Neural progenitor cell (in vitro differentiated cells): ENCODE measurements at regions not wholly inside any gene's neighbourhood (a gene's known extent, or its start where the extent isn't known, plus 50 kb on each side); places are given as distances from the start of the nearest gene placed in this dataset.
A peak's percentile ranks its signal among the peaks of the same experiment; 100 is the strongest.

ENCODE experiments used
- DNase-seq: peaks from one replicate; pipeline ENCODE4 v3.0.0-alpha.2; 2016; ENCODE audit warnings: low spot score
- H2AFZ ChIP-seq: fragments of 200-600 bp; sonication (generic); replicated peaks from 2 replicates; pipeline ENCODE4 v1.6.1; 2016; ENCODE audit warnings: antibody characterized with exemption
- H3F3A ChIP-seq: fragments of 200-600 bp; sonication (generic); 2 replicates; pipeline ENCODE4 v1.6.1; 2016; ENCODE audit warnings: antibody characterized with exemption, low read depth
- H3K27ac ChIP-seq: fragments of 200-600 bp; sonication (generic); 2 replicates; pipeline ENCODE4 v1.5.1; 2016; ENCODE audit warnings: mild to moderate bottlenecking
- H3K27me3 ChIP-seq: fragments of 200-600 bp; sonication (generic); 2 replicates; pipeline ENCODE4 v1.6.1; 2016; ENCODE audit warnings: mild to moderate bottlenecking, moderate library complexity
- H3K36me3 ChIP-seq: fragments of 200-600 bp; sonication (generic); 2 replicates; pipeline ENCODE4 v1.5.1; 2016
- H3K4me1 ChIP-seq: fragments of 200-600 bp; sonication (generic); 2 replicates; pipeline ENCODE4 v1.6.1; 2016; ENCODE audit warnings: mixed run types
- H3K4me2 ChIP-seq: fragments of 200-600 bp; sonication (generic); 2 replicates; pipeline ENCODE4 v1.6.1; 2016
- H3K4me3 ChIP-seq: fragments of 200-600 bp; sonication (generic); 2 replicates; pipeline ENCODE4 v1.5.1; 2016
- H3K79me2 ChIP-seq: fragments of 200-600 bp; sonication (generic); 2 replicates; pipeline ENCODE4 v1.6.1; 2016; ENCODE audit warnings: low read depth
- H3K9ac ChIP-seq: fragments of 200-600 bp; sonication (generic); 2 replicates; pipeline ENCODE4 v1.6.1; 2016
- H3K9me3 ChIP-seq: fragments of 200-600 bp; sonication (generic); 2 replicates; pipeline ENCODE4 v1.5.1; 2016; ENCODE audit warnings: low read depth
- H4K20me1 ChIP-seq: fragments of 200-600 bp; sonication (generic); 2 replicates; pipeline ENCODE4 v1.6.1; 2016; ENCODE audit warnings: low read depth
- H3K27ac Mint-ChIP-seq: 3 replicates; pipeline ENCODE4 v1.8.0; 2021; ENCODE audit warnings: mixed read lengths
- H3K27me3 Mint-ChIP-seq: 2 replicates; pipeline ENCODE4 v1.8.0; 2022; ENCODE audit warnings: low read depth, mild to moderate bottlenecking, inconsistent platforms, moderate library complexity, mixed read lengths; ENCODE audit not compliant: insufficient read depth
- H3K36me3 Mint-ChIP-seq: 3 replicates; pipeline ENCODE4 v1.8.0; 2021; ENCODE audit warnings: mixed read lengths
- H3K4me1 Mint-ChIP-seq: 3 replicates; pipeline ENCODE4 v1.8.0; 2021; ENCODE audit warnings: mixed read lengths
- H3K4me3 Mint-ChIP-seq: 3 replicates; pipeline ENCODE4 v1.8.0; 2021; ENCODE audit warnings: mild to moderate bottlenecking, moderate library complexity, mixed read lengths
- H3K9me3 Mint-ChIP-seq: 3 replicates; pipeline ENCODE4 v1.8.0; 2020; ENCODE audit warnings: mixed read lengths
- EZH2 ChIP-seq: fragments of 200-600 bp; sonication (generic); IDR thresholded peaks from 2 replicates; pipeline ENCODE4 v1.6.1; 2017; ENCODE audit warnings: antibody characterized with exemption, mild to moderate bottlenecking, moderate library complexity
- EZH2phosphoT487 ChIP-seq: fragments of 200-600 bp; sonication (generic); IDR thresholded peaks from 2 replicates; pipeline ENCODE4 v1.6.1; 2017; ENCODE audit warnings: antibody characterized with exemption
- TF ChIP-seq, protein P1 (sequence below): fragments of 200-600 bp; sonication (generic); IDR thresholded peaks from 2 replicates; pipeline ENCODE4 v1.5.1; 2017; ENCODE audit warnings: antibody characterized with exemption, mild to moderate bottlenecking

DNA sequence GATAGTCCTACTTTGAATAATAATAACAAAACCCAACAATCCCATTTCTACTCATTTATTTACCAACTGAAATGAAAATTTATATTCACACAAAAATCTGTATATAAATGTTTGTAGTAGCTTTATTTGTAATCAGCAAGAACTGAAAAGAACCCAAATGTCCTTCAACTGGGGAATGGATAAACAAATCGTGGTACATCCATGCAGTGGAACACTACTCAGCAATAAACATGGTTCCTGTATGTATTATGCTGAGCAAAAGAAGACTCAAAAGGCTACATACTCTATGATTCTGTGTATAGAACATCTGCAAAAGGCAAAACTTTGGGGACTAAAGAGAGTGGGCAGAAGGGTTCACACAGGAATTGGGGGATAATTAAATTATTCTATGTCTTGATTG, 136.1 kb upstream of the HAND1 start:
- Histone ChIP-seq H3K36me3 (no peaks in the 10 kb centered on the region), H3F3A (peaks cover 11% of the 10 kb centered on the region), H3K27ac (no peak overlapping the region), H3K4me2 (no peak overlapping the region), H3K27me3 (peaks cover 61% of the 10 kb centered on the region), H2AFZ (no peak overlapping the region), H3K9me3 (no peaks in the 10 kb centered on the region), H3K4me1 (peaks cover 14% of the 10 kb centered on the region), H4K20me1 (no peaks in the 10 kb centered on the region), H3K79me2 (no peaks in the 10 kb centered on the region), H3K4me3 (no peak overlapping the region), H3K9ac (no peak overlapping the region)
- TF ChIP-seq EZH2 (no peak), EZH2phosphoT487 (no peak)
- TF ChIP-seq, protein P1, sequence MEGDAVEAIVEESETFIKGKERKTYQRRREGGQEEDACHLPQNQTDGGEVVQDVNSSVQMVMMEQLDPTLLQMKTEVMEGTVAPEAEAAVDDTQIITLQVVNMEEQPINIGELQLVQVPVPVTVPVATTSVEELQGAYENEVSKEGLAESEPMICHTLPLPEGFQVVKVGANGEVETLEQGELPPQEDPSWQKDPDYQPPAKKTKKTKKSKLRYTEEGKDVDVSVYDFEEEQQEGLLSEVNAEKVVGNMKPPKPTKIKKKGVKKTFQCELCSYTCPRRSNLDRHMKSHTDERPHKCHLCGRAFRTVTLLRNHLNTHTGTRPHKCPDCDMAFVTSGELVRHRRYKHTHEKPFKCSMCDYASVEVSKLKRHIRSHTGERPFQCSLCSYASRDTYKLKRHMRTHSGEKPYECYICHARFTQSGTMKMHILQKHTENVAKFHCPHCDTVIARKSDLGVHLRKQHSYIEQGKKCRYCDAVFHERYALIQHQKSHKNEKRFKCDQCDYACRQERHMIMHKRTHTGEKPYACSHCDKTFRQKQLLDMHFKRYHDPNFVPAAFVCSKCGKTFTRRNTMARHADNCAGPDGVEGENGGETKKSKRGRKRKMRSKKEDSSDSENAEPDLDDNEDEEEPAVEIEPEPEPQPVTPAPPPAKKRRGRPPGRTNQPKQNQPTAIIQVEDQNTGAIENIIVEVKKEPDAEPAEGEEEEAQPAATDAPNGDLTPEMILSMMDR, result no peak
- H3K27me3 Mint-ChIP-seq, result peaks cover 42% of the 10 kb centered on the region
- no peak overlapping the region for H3K4me3 Mint-ChIP-seq
- no peaks in the 10 kb centered on the region for H3K36me3 Mint-ChIP-seq
- no peak for DNase-seq
- peaks cover 11% of the 10 kb centered on the region for H3K4me1 Mint-ChIP-seq
- H3K27ac Mint-ChIP-seq, result no peak overlapping the region
- H3K9me3 Mint-ChIP-seq, result no peaks in the 10 kb centered on the region

DNA sequence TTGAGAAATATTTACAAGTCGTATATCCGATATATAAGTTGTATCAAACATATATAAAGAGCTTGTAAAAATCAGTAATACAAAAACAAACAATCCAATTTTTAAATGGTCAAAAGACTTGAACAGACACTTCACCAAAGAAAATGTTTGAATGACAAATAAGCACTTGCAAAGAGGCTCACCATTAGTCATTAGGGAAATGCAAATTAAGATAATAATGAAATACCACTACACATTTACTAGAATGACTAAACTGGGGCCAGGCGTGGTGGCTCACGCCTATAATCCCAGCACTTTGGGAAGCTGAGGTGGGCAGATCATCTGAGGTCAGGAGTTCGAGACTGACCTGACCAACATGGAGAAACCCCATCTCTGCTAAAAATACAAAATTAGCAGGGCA, 134.6 kb upstream of the HAND1 start:
- Mint-ChIP-seq H3K4me3 (no peak overlapping the region), H3K9me3 (no peaks in the 10 kb centered on the region), H3K27me3 (peaks cover 42% of the 10 kb centered on the region), H3K36me3 (no peaks in the 10 kb centered on the region), H3K27ac (no peak overlapping the region), H3K4me1 (peaks cover 19% of the 10 kb centered on the region)
- no peak overlapping the region for H3K4me3 ChIP-seq
- TF ChIP-seq EZH2phosphoT487, result no peak
- TF ChIP-seq EZH2, result no peak
- TF ChIP-seq, protein P1, result no peak
- H3F3A ChIP-seq, result peaks cover 20% of the 10 kb centered on the region
- no peaks in the 10 kb centered on the region for H3K36me3 ChIP-seq
- no peak overlapping the region for H3K9ac ChIP-seq
- no peak overlapping the region for H3K27ac ChIP-seq
- H3K9me3 ChIP-seq, result no peaks in the 10 kb centered on the region
- no peaks in the 10 kb centered on the region for H4K20me1 ChIP-seq
- no peak overlapping the region for H3K4me2 ChIP-seq
- H3K27me3 ChIP-seq, result peaks cover 68% of the 10 kb centered on the region
- no peaks in the 10 kb centered on the region for H3K79me2 ChIP-seq
- peaks cover 28% of the 10 kb centered on the region for H3K4me1 ChIP-seq
- H2AFZ ChIP-seq, result no peak overlapping the region
- no peak for DNase-seq

DNA sequence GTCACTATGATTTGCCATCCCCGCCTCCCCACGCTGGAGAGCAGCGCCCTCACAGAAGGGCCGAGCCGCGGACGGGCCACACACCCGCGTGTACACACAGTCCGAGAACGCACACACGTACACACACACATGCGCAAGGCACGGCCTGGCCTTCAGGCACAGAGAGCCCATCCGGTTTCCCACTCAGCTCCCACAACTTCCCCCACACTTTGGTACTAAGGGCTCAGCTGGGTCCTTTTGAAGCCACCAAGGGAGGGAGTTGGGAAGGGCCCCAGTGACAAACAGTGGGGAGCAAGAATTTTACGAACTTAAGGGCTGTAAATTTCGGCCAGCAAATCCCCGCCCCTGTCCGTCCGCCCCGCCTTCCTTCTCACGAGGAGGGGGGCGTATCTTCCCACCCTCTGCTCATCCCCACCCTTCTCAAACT, 133.3 kb upstream of the HAND1 start:
- DNase-seq, result peak; percentile 45
- H3K4me2 ChIP-seq, result peak overlapping the region; percentile 89
- TF ChIP-seq, protein P1, result no peak
- peak; percentile 65 for TF ChIP-seq EZH2
- TF ChIP-seq EZH2phosphoT487, result peak; percentile 31
- peaks cover 28% of the 10 kb centered on the region for H3K4me1 ChIP-seq
- Mint-ChIP-seq H3K9me3 (no peaks in the 10 kb centered on the region), H3K36me3 (no peaks in the 10 kb centered on the region), H3K4me3 (peak overlapping the region; percentile 68), H3K27ac (no peak overlapping the region), H3K4me1 (peaks cover 19% of the 10 kb centered on the region), H3K27me3 (peaks cover 46% of the 10 kb centered on the region)
- H3K9me3 ChIP-seq, result no peaks in the 10 kb centered on the region
- no peak overlapping the region for H3K27ac ChIP-seq
- no peaks in the 10 kb centered on the region for H4K20me1 ChIP-seq
- peak overlapping the region; percentile 48 for H3K4me3 ChIP-seq
- no peak overlapping the region for H3K9ac ChIP-seq
- no peaks in the 10 kb centered on the region for H3K36me3 ChIP-seq
- no peaks in the 10 kb centered on the region for H3K79me2 ChIP-seq
- peaks cover 68% of the 10 kb centered on the region for H3K27me3 ChIP-seq
- H2AFZ ChIP-seq, result peak overlapping the region; percentile 44
- H3F3A ChIP-seq, result peaks cover 20% of the 10 kb centered on the region
